ENCODE measurements at regions not wholly inside any gene's neighbourhood (a gene's known extent, or its start where the extent isn't known, plus 50 kb on each side); places are given as distances from the start of the nearest gene placed in this dataset.
"Not testable (repeated sequence)": the region's sequence is repeated elsewhere in the genome, so short reads cannot be mapped to it uniquely, and the experiment has no call there.

GRCh38 chr1:177872308-177872900 is 97.5 kb downstream of the SEC16B start:
- no peak for DNase-seq (ENCODE audit: low spot score)
- Histone ChIP-seq H3K4me3 (no peak overlapping the region), H3K27ac (no peak overlapping the region)
- no peak for TF ChIP-seq CTCF (IDR thresholded peaks at IDR 0.05)

GRCh38 chr1:177871613-177872307 is 98.1 kb downstream of the SEC16B start:
- no peak for TF ChIP-seq CTCF (IDR thresholded peaks at IDR 0.05)
- Histone ChIP-seq H3K27ac (no peak overlapping the region), H3K4me3 (no peak overlapping the region)
- no peak for DNase-seq (ENCODE audit: low spot score)

GRCh38 chr1:177869586-177869985 is 100.3 kb downstream of the SEC16B start:
- Histone ChIP-seq H3K27ac (no peak overlapping the region), H3K4me3 (no peak overlapping the region)
- no peak for TF ChIP-seq CTCF (IDR thresholded peaks at IDR 0.05)
- DNase-seq (ENCODE audit: low spot score), result no peak

GRCh38 chr1:177869011-177869410 is 100.8 kb downstream of the SEC16B start:
- H3K4me3 ChIP-seq; DNase-seq (ENCODE audit: low spot score); H3K27ac ChIP-seq: not testable (repeated sequence)

GRCh38 chr1:177865807-177866206 is 104.1 kb downstream of the SEC16B start:
- Histone ChIP-seq H3K4me3 (no peak overlapping the region), H3K27ac (no peak overlapping the region)
- DNase-seq (ENCODE audit: low spot score), result no peak
- no peak for TF ChIP-seq CTCF (IDR thresholded peaks at IDR 0.05)

- no peak overlapping the region for H3K27ac ChIP-seq
- DNase-seq (ENCODE audit: low spot score), result no peak
- no peak for TF ChIP-seq CTCF (IDR thresholded peaks at IDR 0.05)
- no peak overlapping the region for H3K4me3 ChIP-seq
Measured at GRCh38 chr1:177864538-177865305, 105.1 kb downstream of the SEC16B start.

GRCh38 chr1:177863796-177864195 is 106.1 kb downstream of the SEC16B start:
- H3K27ac ChIP-seq, result no peak overlapping the region

More at GRCh38 chr1:177863796-177864195, 106.1 kb downstream of the SEC16B start:
- H3K4me3 ChIP-seq, result no peak overlapping the region
- no peak for TF ChIP-seq CTCF (IDR thresholded peaks at IDR 0.05)
- DNase-seq (ENCODE audit: low spot score), result no peak

Data from coronary artery (tissue), 2 donors.